A549 (cell line): ENCODE measurements at regions not wholly inside any gene's neighbourhood (a gene's known extent, or its start where the extent isn't known, plus 50 kb on each side); places are given as distances from the start of the nearest gene placed in this dataset.

ENCODE experiments used
- ATAC-seq, 2 experiments: fragments of 200-7000 bp in 1 of 2; fragments of >200 bp in 1 of 2; cut with Nextera tagmentation in 1 of 2; cut with Tn5 transposase in 1 of 2; 3 replicates each; pipeline versions ENCODE4 v1.8.0 to v1.9.1; 2018 to 2020; ENCODE audit warnings: mild to moderate bottlenecking in 1 of 2, moderate library complexity in 1 of 2
- CTCF ChIA-PET: fragments of 300-600 bp; sonication (Branson Sonifier 250); formaldehyde crosslinking; extraction: SDS; loops from one replicate; lab custom pipeline; 2021; ENCODE audit warnings: antibody characterized with exemption, inconsistent platforms; lab: Yijun Ruan, JAX
- POLR2A ChIA-PET: fragments of 350-600 bp; formaldehyde crosslinking; extraction: SDS; loops from one replicate; lab custom pipeline; 2021; ENCODE audit warnings: antibody characterized with exemption, inconsistent platforms; lab: Yijun Ruan, JAX
- DNase-seq, 2 experiments: peaks; one replicate each; pipeline versions ENCODE4 v3.0.0 to v3.0.0-alpha.2; 2011 to 2016; ENCODE audit warnings: low read depth in 1 of 2, low spot score in 1 of 2
- FAIRE-seq: peaks from 2 replicates; lab custom pipeline; 2011; peaks lifted over from hg19 to GRCh38; lab: Jason Lieb, UNC
- H3K27ac ChIP-seq, 2 experiments: fragments of >200 bp; sonication (Bioruptor Twin); formaldehyde crosslinking; 3 replicates each; pipeline ENCODE4 v1.5.1; 2016 to 2017
- H3K4me1 ChIP-seq: fragments of >200 bp; sonication (Bioruptor Twin); formaldehyde crosslinking; 3 replicates; pipeline ENCODE4 v1.6.1; 2016
- H3K4me2 ChIP-seq: fragments of >200 bp; sonication (Bioruptor Twin); formaldehyde crosslinking; 3 replicates; pipeline ENCODE4 v1.6.1; 2016
- H3K4me3 ChIP-seq: fragments of >200 bp; sonication (Bioruptor Twin); formaldehyde crosslinking; 3 replicates; pipeline ENCODE4 v1.5.1; 2016
- H3K9me3 ChIP-seq: fragments of >200 bp; sonication (Bioruptor Twin); formaldehyde crosslinking; 3 replicates; pipeline ENCODE4 v1.6.1; 2016
- ATOH8 ChIP-seq: fragments of 250-450 bp; sonication (Bioruptor Pico); IDR thresholded peaks from 2 replicates; pipeline ENCODE4 v1.5.0; 2020; ENCODE audit warnings: low read depth, mild to moderate bottlenecking, moderate library complexity
- CBX2 ChIP-seq: fragments of 200-600 bp; sonication (generic); IDR thresholded peaks from 2 replicates; pipeline ENCODE4 v1.6.1; 2016; ENCODE audit warnings: low read depth, mild to moderate bottlenecking, borderline replicate concordance
- CBX8 ChIP-seq: fragments of 200-600 bp; sonication (generic); IDR thresholded peaks from 2 replicates; pipeline ENCODE4 v1.6.1; 2016
- CEBPB ChIP-seq, 2 experiments: fragments of >200 bp in 1 of 2; sonication (Bioruptor Twin) in 1 of 2; formaldehyde crosslinking in 1 of 2; IDR thresholded peaks; 2 replicates each; pipeline ENCODE4 v1.6.1; 2012 to 2016
- CHD2 ChIP-seq: fragments of 150-350 bp; IDR thresholded peaks from 2 replicates; pipeline ENCODE4 v1.6.1; 2014; ENCODE audit warnings: low read length; ENCODE audit not compliant: partially characterized antibody
- CHD4 ChIP-seq: fragments of 200-600 bp; sonication (generic); IDR thresholded peaks from 2 replicates; pipeline ENCODE4 v1.6.1; 2016; ENCODE audit warnings: antibody characterized with exemption, mild to moderate bottlenecking, borderline replicate concordance
- ELK1 ChIP-seq: fragments of 150-350 bp; IDR thresholded peaks from 2 replicates; pipeline ENCODE4 v1.6.1; 2014; ENCODE audit warnings: low read depth, mild to moderate bottlenecking, low read length
- EP300 ChIP-seq, 2 experiments: fragments of >200 bp; sonication (Bioruptor Twin); formaldehyde crosslinking; IDR thresholded peaks; 2 replicates in 1 of 2; 3 replicates in 1 of 2; pipeline ENCODE4 v1.6.1; 2016 to 2017
- FOSL2 ChIP-seq, 2 experiments: fragments of 450-650 bp in 1 of 2; fragments of >200 bp in 1 of 2; sonication (Bioruptor Twin) in 1 of 2; formaldehyde crosslinking; IDR thresholded peaks; 2 replicates each; pipeline versions ENCODE4 v1.5.0 to v1.6.1; 2016 to 2020; ENCODE audit warnings: mild to moderate bottlenecking in 1 of 2, moderate library complexity in 1 of 2
- FOXS1 ChIP-seq: fragments of 250-450 bp; sonication (Bioruptor Pico); IDR thresholded peaks from 2 replicates; pipeline ENCODE4 v1.5.0; 2020; ENCODE audit warnings: mild to moderate bottlenecking, moderate library complexity
- GATA3 ChIP-seq: IDR thresholded peaks from 2 replicates; pipeline ENCODE4 v1.6.1; 2012; ENCODE audit warnings: borderline replicate concordance
- HDAC2 ChIP-seq: fragments of 200-600 bp; sonication (generic); IDR thresholded peaks from 2 replicates; pipeline ENCODE4 v1.6.1; 2016
- HES2 ChIP-seq: fragments of >200 bp; sonication (Bioruptor Twin); formaldehyde crosslinking; IDR thresholded peaks from 2 replicates; pipeline ENCODE4 v1.6.1; 2016
- HEYL ChIP-seq: fragments of 250-450 bp; sonication (Bioruptor Pico); IDR thresholded peaks from 2 replicates; pipeline ENCODE4 v1.8.0; 2021; ENCODE audit warnings: mild to moderate bottlenecking, moderate library complexity
- HOXB13 ChIP-seq: fragments of 250-450 bp; sonication (Bioruptor Pico); IDR thresholded peaks from 2 replicates; pipeline ENCODE4 v1.5.0; 2020; ENCODE audit warnings: low read depth, mild to moderate bottlenecking, moderate library complexity
- HOXB5 ChIP-seq: fragments of 250-450 bp; sonication (Bioruptor Pico); IDR thresholded peaks from 2 replicates; pipeline ENCODE4 v1.5.0; 2020; ENCODE audit warnings: mild to moderate bottlenecking, moderate library complexity
- JUN ChIP-seq, 2 experiments: fragments of >200 bp; sonication (Bioruptor Twin); formaldehyde crosslinking; IDR thresholded peaks; 2 replicates in 1 of 2; 3 replicates in 1 of 2; pipeline ENCODE4 v1.6.1; 2016 to 2017
- JUNB ChIP-seq: fragments of >200 bp; sonication (Bioruptor Twin); formaldehyde crosslinking; IDR thresholded peaks from 2 replicates; pipeline ENCODE4 v1.6.1; 2016
- MAFK ChIP-seq: fragments of 450-650 bp; IDR thresholded peaks from 2 replicates; pipeline ENCODE4 v1.6.1; 2014; ENCODE audit not compliant: partially characterized antibody
- NPAS2 ChIP-seq: fragments of 250-450 bp; sonication (Bioruptor Pico); IDR thresholded peaks from 2 replicates; pipeline ENCODE4 v1.8.0; 2022; ENCODE audit warnings: mild to moderate bottlenecking, moderate library complexity, borderline replicate concordance
- NR3C1 ChIP-seq: fragments of >200 bp; sonication (Bioruptor Twin); formaldehyde crosslinking; IDR thresholded peaks from 3 replicates; pipeline ENCODE4 v1.6.1; 2017
- RARB ChIP-seq: fragments of 250-450 bp; sonication (Bioruptor Pico); IDR thresholded peaks from 2 replicates; pipeline ENCODE4 v1.8.0; 2021; ENCODE audit warnings: mild to moderate bottlenecking, moderate library complexity
- RFX5 ChIP-seq: fragments of 450-650 bp; IDR thresholded peaks from 2 replicates; pipeline ENCODE4 v1.7.1; 2014; ENCODE audit warnings: antibody characterized with exemption, mild to moderate bottlenecking, moderate library complexity
- SREBF2 ChIP-seq: fragments of 450-650 bp; IDR thresholded peaks from 2 replicates; pipeline ENCODE4 v1.6.1; 2014; ENCODE audit warnings: mild to moderate bottlenecking, moderate library complexity
- TFCP2L1 ChIP-seq: fragments of 250-450 bp; sonication (Bioruptor Pico); IDR thresholded peaks from 2 replicates; pipeline ENCODE4 v1.5.0; 2021; ENCODE audit warnings: mild to moderate bottlenecking
- TP53 ChIP-seq: fragments of 250-450 bp; sonication (Bioruptor Pico); IDR thresholded peaks from 2 replicates; pipeline ENCODE4 v1.5.0; 2021; ENCODE audit warnings: mild to moderate bottlenecking, moderate library complexity
- WGBS: methylation state at CpG from one replicate; pipeline ENCODE4 v1.1.6; 2017; ENCODE audit errors: missing lambda C conversion rate; 5-methylcytosine and 5-hydroxymethylcytosine counted together
- TF ChIP-seq, protein P1 (sequence below): fragments of >200 bp; sonication (Bioruptor Twin); formaldehyde crosslinking; IDR thresholded peaks from 3 replicates; pipeline ENCODE4 v1.6.1; 2016
- TF ChIP-seq, protein P2 (sequence below): IDR thresholded peaks from 2 replicates; pipeline ENCODE4 v1.6.1; 2012; ENCODE audit warnings: low read depth, borderline replicate concordance

DNA sequence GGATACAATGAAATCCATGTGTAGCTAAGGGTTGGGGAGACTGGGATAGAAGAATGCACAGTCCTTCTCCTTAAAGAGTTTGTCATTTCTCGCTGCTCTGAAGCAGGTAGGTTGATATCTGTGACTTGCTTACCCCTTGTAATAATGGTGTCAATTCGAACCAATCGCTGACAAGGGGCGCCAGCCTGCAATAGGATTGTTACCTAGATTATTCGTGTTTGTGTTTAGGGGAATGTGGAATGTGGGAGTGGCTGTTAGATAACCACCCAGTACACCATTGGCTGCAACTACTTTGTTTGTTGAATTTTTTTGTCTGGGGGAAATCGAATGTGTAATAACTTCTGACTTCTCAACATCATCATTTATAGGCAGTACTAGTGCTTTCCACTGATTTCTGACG is 141.6 kb downstream of the LARP7 start:
- CTCF ChIA-PET = interaction anchor here (0.5 kb wide), 1 partner anchor 137 kb away, joined by 3 read pairs; no protein-coding TSS in a partner anchor
- Histone ChIP-seq H3K9me3 (no peaks in the 10 kb centered on the region), H3K27ac (no peak overlapping the region), H3K4me3 (no peak overlapping the region), H3K4me1 (no peaks in the 10 kb centered on the region), H3K4me2 (no peak overlapping the region)
- WGBS = 45% methylated on average over 7 of the region's 7 CpGs
- ATAC-seq = no peak
- no peak for FAIRE-seq
- POLR2A ChIA-PET = no interaction called here
- TF ChIP-seq RARB (CRISPR knock-in tag) (no peak), TFCP2L1 (CRISPR knock-in tag) (no peak), ATOH8 (CRISPR knock-in tag) (no peak), HDAC2 (no peak), SREBF2 (no peak), CHD2 (no peak), FOXS1 (CRISPR knock-in tag) (no peak), GATA3 (no peak), TP53 (no peak), CEBPB (IDR thresholded peaks at IDR 0.05) (no peak), EP300 (IDR thresholded peaks at IDR 0.05) (no peak)
- TF ChIP-seq, protein P1, sequence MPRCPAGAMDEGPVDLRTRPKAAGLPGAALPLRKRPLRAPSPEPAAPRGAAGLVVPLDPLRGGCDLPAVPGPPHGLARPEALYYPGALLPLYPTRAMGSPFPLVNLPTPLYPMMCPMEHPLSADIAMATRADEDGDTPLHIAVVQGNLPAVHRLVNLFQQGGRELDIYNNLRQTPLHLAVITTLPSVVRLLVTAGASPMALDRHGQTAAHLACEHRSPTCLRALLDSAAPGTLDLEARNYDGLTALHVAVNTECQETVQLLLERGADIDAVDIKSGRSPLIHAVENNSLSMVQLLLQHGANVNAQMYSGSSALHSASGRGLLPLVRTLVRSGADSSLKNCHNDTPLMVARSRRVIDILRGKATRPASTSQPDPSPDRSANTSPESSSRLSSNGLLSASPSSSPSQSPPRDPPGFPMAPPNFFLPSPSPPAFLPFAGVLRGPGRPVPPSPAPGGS = no peak
- DNase-seq = no peak

DNA sequence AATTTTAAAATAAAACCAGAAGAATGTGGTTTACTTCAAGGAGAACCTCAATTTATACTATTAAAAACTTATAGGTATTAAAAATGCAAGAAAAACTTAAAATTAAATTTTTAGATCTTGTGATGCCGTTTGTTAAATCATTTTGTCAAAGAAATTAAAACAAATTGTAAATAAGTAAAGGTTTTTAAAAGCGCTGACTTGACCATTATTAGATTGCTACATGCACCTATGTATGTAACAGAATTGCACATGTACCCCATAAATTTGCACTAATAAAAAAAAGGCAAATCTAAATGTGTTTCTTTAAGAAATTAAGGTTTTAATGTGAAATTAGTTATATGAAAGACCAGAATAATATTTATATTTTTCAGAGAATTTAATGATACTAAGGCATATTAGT is 156.1 kb downstream of the LARP7 start:
- TF ChIP-seq MAFK (peak; percentile 54), HEYL (CRISPR knock-in tag) (no peak), HES2 (no peak), HOXB13 (CRISPR knock-in tag) (no peak), CBX2 (no peak), CBX8 (no peak), NR3C1 (no peak), CEBPB (IDR thresholded peaks at IDR 0.05) (no peak)
- TF ChIP-seq, protein P2, sequence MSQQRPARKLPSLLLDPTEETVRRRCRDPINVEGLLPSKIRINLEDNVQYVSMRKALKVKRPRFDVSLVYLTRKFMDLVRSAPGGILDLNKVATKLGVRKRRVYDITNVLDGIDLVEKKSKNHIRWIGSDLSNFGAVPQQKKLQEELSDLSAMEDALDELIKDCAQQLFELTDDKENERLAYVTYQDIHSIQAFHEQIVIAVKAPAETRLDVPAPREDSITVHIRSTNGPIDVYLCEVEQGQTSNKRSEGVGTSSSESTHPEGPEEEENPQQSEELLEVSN = no peak
- no peaks in the 10 kb centered on the region for H3K4me1 ChIP-seq
- ChIA-PET POLR2A (no interaction called here), CTCF (interaction anchor here (0.6 kb wide), 1 partner anchor 144 kb away, joined by 3 read pairs; no protein-coding TSS in a partner anchor)
- ATAC-seq = no peak
- no peak overlapping the region for H3K4me3 ChIP-seq
- no peaks in the 10 kb centered on the region for H3K9me3 ChIP-seq
- no peak overlapping the region for H3K4me2 ChIP-seq
- no peak for FAIRE-seq
- H3K27ac ChIP-seq = no peak overlapping the region
- WGBS = 51% methylated on average over 2 of the region's 2 CpGs
- no peak for DNase-seq

- WGBS = 64% methylated on average over 5 of the region's 5 CpGs
- no peak overlapping the region for H3K27ac ChIP-seq
- no peak for TF ChIP-seq RFX5
- peak; percentile 76 for TF ChIP-seq MAFK
- no peaks in the 10 kb centered on the region for H3K9me3 ChIP-seq
- CTCF ChIA-PET = no interaction called here
- no peak for FAIRE-seq
- DNase-seq = no peak
- H3K4me1 ChIP-seq = no peaks in the 10 kb centered on the region
- no peak for ATAC-seq
- H3K4me3 ChIP-seq = no peak overlapping the region
- no peak overlapping the region for H3K4me2 ChIP-seq
- POLR2A ChIA-PET = no interaction called here
Measured at GRCh38 chr4:112800001-112800400, 163.1 kb downstream of the LARP7 start.

DNA sequence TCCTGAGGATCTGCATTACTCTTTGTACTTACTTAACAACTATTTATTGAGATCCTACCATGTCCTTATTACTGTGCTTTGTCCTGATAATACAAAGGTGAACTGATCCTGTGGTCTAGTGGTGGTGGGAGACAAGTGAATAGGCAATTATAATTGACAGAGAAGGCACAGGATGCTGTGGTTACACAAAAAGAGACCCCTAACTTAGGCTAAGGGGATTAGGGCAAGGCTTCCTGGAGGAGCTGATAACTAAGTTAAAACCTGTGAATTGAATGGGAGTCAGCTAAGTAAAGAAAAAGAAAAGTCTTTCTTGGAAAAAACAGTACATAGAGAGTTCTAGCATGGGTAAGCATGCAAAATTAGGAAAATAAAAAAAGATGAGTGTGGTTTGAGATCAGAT is 164.4 kb downstream of the LARP7 start:
- no peak for FAIRE-seq
- ChIA-PET CTCF (no interaction called here), POLR2A (no interaction called here)
- Histone ChIP-seq H3K4me2 (no peak overlapping the region), H3K4me3 (no peak overlapping the region), H3K27ac (no peak overlapping the region), H3K4me1 (no peaks in the 10 kb centered on the region), H3K9me3 (no peaks in the 10 kb centered on the region)
- ATAC-seq = no peak
- no peak for DNase-seq
- TF ChIP-seq CHD4 = no peak
- TF ChIP-seq HOXB5 = no peak
- TF ChIP-seq JUN (IDR thresholded peaks at IDR 0.05) = no peak
- TF ChIP-seq FOSL2 (IDR thresholded peaks at IDR 0.05) = no peak
- no peak for TF ChIP-seq FOSL2 (CRISPR knock-in tag; IDR thresholded peaks at IDR 0.05)
- no peak for TF ChIP-seq ATOH8 (CRISPR knock-in tag)
- TF ChIP-seq GATA3 = no peak
- no peak for TF ChIP-seq CEBPB (IDR thresholded peaks at IDR 0.05)
- TF ChIP-seq EP300 (IDR thresholded peaks at IDR 0.05) = no peak
- no peak for TF ChIP-seq NPAS2 (CRISPR knock-in tag)
- TF ChIP-seq CBX2 = no peak
- no peak for TF ChIP-seq ELK1
- TF ChIP-seq TP53 = no peak
- TF ChIP-seq HOXB13 (CRISPR knock-in tag) = no peak
- no peak for TF ChIP-seq JUNB
